ENCODE measurements at regions not wholly inside any gene's neighbourhood (a gene's known extent, or its start where the extent isn't known, plus 50 kb on each side); places are given as distances from the start of the nearest gene placed in this dataset.

- H3K36me3 ChIP-seq (ENCODE audit: insufficient read depth, low read length): no peaks in the 10 kb centered on the region
- H3K27ac ChIP-seq (ENCODE audit: low read depth, low read length): no peak overlapping the region
- H3K4me1 ChIP-seq (ENCODE audit: insufficient read depth, low read length): no peaks in the 10 kb centered on the region
- Mint-ChIP-seq H3K27ac (no peak overlapping the region), H3K9me3 (peaks cover 12 to 25% (median 23%) of the 10 kb centered on the region in 5 donors), H3K27me3 (peaks cover 2 to 33% of the 10 kb centered on the region in 2 donors), H3K4me1 (no peaks in the 10 kb centered on the region), H3K36me3 (peaks cover 0 to 21% (median 3%) of the 10 kb centered on the region in 3 donors), H3K4me3 (no peak overlapping the region)
- CTCF ChIA-PET: no interaction called here
- POLR2A ChIA-PET: no interaction called here
- no peak for DNase-seq
- no peak overlapping the region for H3K4me3 ChIP-seq (ENCODE audit: low read length)
- H3K27me3 ChIP-seq (ENCODE audit: insufficient read depth, low read length, poor library complexity, severe bottlenecking): no peaks in the 10 kb centered on the region
- H3K9me3 ChIP-seq (ENCODE audit: low read length): no peaks in the 10 kb centered on the region
Observed at GRCh38 chr14:55864890-55865655, 253.1 kb upstream of the PELI2 start.

- Histone ChIP-seq H3K27me3 (ENCODE audit: insufficient read depth, low read length, poor library complexity, severe bottlenecking) (no peaks in the 10 kb centered on the region), H3K27ac (ENCODE audit: low read depth, low read length) (no peak overlapping the region), H3K36me3 (ENCODE audit: insufficient read depth, low read length) (no peaks in the 10 kb centered on the region), H3K9me3 (ENCODE audit: low read length) (no peaks in the 10 kb centered on the region), H3K4me3 (ENCODE audit: low read length) (no peak overlapping the region), H3K4me1 (ENCODE audit: insufficient read depth, low read length) (no peaks in the 10 kb centered on the region)
- Mint-ChIP-seq H3K27me3 (peaks cover 2 to 32% of the 10 kb centered on the region in 2 donors), H3K36me3 (peaks cover 0 to 11% (median 3%) of the 10 kb centered on the region in 3 donors), H3K27ac (no peak overlapping the region), H3K4me1 (no peaks in the 10 kb centered on the region), H3K4me3 (no peak overlapping the region), H3K9me3 (peaks cover 8 to 15% (median 15%) of the 10 kb centered on the region in 5 donors)
- CTCF ChIA-PET: no interaction called here
- POLR2A ChIA-PET: no interaction called here
- no peak for DNase-seq
Observed at GRCh38 chr14:55867311-55867710, 250.9 kb upstream of the PELI2 start.

- H3K27ac Mint-ChIP-seq: no peak overlapping the region
- no peaks in the 10 kb centered on the region for H3K9me3 ChIP-seq (ENCODE audit: low read length)
- no peak for DNase-seq
- POLR2A ChIA-PET: no interaction called here
- H3K9me3 Mint-ChIP-seq: peaks cover 8 to 15% (median 15%) of the 10 kb centered on the region in 5 donors
- no peak overlapping the region for H3K27ac ChIP-seq (ENCODE audit: low read depth, low read length)
- H3K27me3 Mint-ChIP-seq: peaks cover 2 to 36% of the 10 kb centered on the region in 2 donors
- CTCF ChIA-PET: no interaction called here
- H3K27me3 ChIP-seq (ENCODE audit: insufficient read depth, low read length, poor library complexity, severe bottlenecking): no peaks in the 10 kb centered on the region
- H3K36me3 Mint-ChIP-seq: peaks cover 0 to 14% (median 3%) of the 10 kb centered on the region in 3 donors
- H3K4me1 ChIP-seq (ENCODE audit: insufficient read depth, low read length): no peaks in the 10 kb centered on the region
- H3K4me3 ChIP-seq (ENCODE audit: low read length): no peak overlapping the region
- no peak overlapping the region for H3K4me3 Mint-ChIP-seq
- H3K36me3 ChIP-seq (ENCODE audit: insufficient read depth, low read length): no peaks in the 10 kb centered on the region
- no peaks in the 10 kb centered on the region for H3K4me1 Mint-ChIP-seq
Observed at GRCh38 chr14:55867719-55868118, 250.5 kb upstream of the PELI2 start.

GRCh38 chr14:55869397-55870049 lies 248.7 kb upstream of the PELI2 start:
- Mint-ChIP-seq H3K27me3 (peaks cover 2 to 38% of the 10 kb centered on the region in 2 donors), H3K9me3 (peaks cover 0 to 3% (median 3%) of the 10 kb centered on the region in 5 donors), H3K4me1 (no peaks in the 10 kb centered on the region), H3K4me3 (no peak overlapping the region), H3K27ac (no peak overlapping the region), H3K36me3 (peaks cover 0 to 6% (median 2%) of the 10 kb centered on the region in 3 donors)
- Histone ChIP-seq H3K36me3 (ENCODE audit: insufficient read depth, low read length) (no peaks in the 10 kb centered on the region), H3K27ac (ENCODE audit: low read depth, low read length) (no peak overlapping the region), H3K4me3 (ENCODE audit: low read length) (no peak overlapping the region), H3K4me1 (ENCODE audit: insufficient read depth, low read length) (no peaks in the 10 kb centered on the region), H3K27me3 (ENCODE audit: insufficient read depth, low read length, poor library complexity, severe bottlenecking) (no peaks in the 10 kb centered on the region), H3K9me3 (ENCODE audit: low read length) (no peaks in the 10 kb centered on the region)
- ChIA-PET POLR2A (no interaction called here), CTCF (no interaction called here)
- no peak for DNase-seq

- Mint-ChIP-seq H3K27ac (no peak overlapping the region), H3K4me1 (no peaks in the 10 kb centered on the region), H3K9me3 (no peaks in the 10 kb centered on the region), H3K36me3 (peaks cover 0 to 6% (median 0%) of the 10 kb centered on the region in 3 donors), H3K27me3 (peaks cover 2 to 35% of the 10 kb centered on the region in 2 donors), H3K4me3 (no peak overlapping the region)
- ChIA-PET POLR2A (no interaction called here), CTCF (no interaction called here)
- Histone ChIP-seq H3K27ac (ENCODE audit: low read depth, low read length) (no peak overlapping the region), H3K36me3 (ENCODE audit: insufficient read depth, low read length) (no peaks in the 10 kb centered on the region), H3K4me3 (ENCODE audit: low read length) (no peak overlapping the region), H3K4me1 (ENCODE audit: insufficient read depth, low read length) (no peaks in the 10 kb centered on the region), H3K9me3 (ENCODE audit: low read length) (no peaks in the 10 kb centered on the region), H3K27me3 (ENCODE audit: insufficient read depth, low read length, poor library complexity, severe bottlenecking) (no peaks in the 10 kb centered on the region)
- no peak for DNase-seq
Observed at GRCh38 chr14:55873169-55873568, 245.0 kb upstream of the PELI2 start.

- no peaks in the 10 kb centered on the region for H3K27me3 ChIP-seq (ENCODE audit: insufficient read depth, low read length, poor library complexity, severe bottlenecking)
- no peaks in the 10 kb centered on the region for H3K9me3 ChIP-seq (ENCODE audit: low read length)
- H3K27ac Mint-ChIP-seq: no peak overlapping the region
- no peaks in the 10 kb centered on the region for H3K36me3 ChIP-seq (ENCODE audit: insufficient read depth, low read length)
- H3K4me1 ChIP-seq (ENCODE audit: insufficient read depth, low read length): no peaks in the 10 kb centered on the region
- peaks cover 2 to 25% of the 10 kb centered on the region in 2 donors for H3K27me3 Mint-ChIP-seq
- no peaks in the 10 kb centered on the region for H3K4me1 Mint-ChIP-seq
- POLR2A ChIA-PET: no interaction called here
- CTCF ChIA-PET: no interaction called here
- peaks cover 0 to 6% (median 0%) of the 10 kb centered on the region in 3 donors for H3K36me3 Mint-ChIP-seq
- no peak overlapping the region for H3K4me3 ChIP-seq (ENCODE audit: low read length)
- H3K9me3 Mint-ChIP-seq: no peaks in the 10 kb centered on the region
- no peak overlapping the region for H3K27ac ChIP-seq (ENCODE audit: low read depth, low read length)
- DNase-seq: no peak
- no peak overlapping the region for H3K4me3 Mint-ChIP-seq
Observed at GRCh38 chr14:55874785-55875184, 243.4 kb upstream of the PELI2 start.

GRCh38 chr14:55877942-55878341 lies 240.3 kb upstream of the PELI2 start:
- no peaks in the 10 kb centered on the region for H3K4me1 Mint-ChIP-seq
- H3K27me3 ChIP-seq (ENCODE audit: insufficient read depth, low read length, poor library complexity, severe bottlenecking): no peaks in the 10 kb centered on the region
- H3K4me3 Mint-ChIP-seq: no peak overlapping the region
- CTCF ChIA-PET: no interaction called here
- H3K36me3 ChIP-seq (ENCODE audit: insufficient read depth, low read length): no peaks in the 10 kb centered on the region
- no peak overlapping the region for H3K27ac ChIP-seq (ENCODE audit: low read depth, low read length)
- H3K9me3 ChIP-seq (ENCODE audit: low read length): no peaks in the 10 kb centered on the region
- POLR2A ChIA-PET: no interaction called here
- peaks cover 0 to under 1% (median 0%) of the 10 kb centered on the region in 3 donors for H3K36me3 Mint-ChIP-seq
- no peak overlapping the region for H3K27ac Mint-ChIP-seq
- no peak overlapping the region for H3K4me3 ChIP-seq (ENCODE audit: low read length)
- H3K9me3 Mint-ChIP-seq: peaks cover 0 to 5% (median 0%) of the 10 kb centered on the region in 5 donors
- H3K27me3 Mint-ChIP-seq: peaks cover 5 to 21% of the 10 kb centered on the region in 2 donors
- no peaks in the 10 kb centered on the region for H3K4me1 ChIP-seq (ENCODE audit: insufficient read depth, low read length)
- no peak for DNase-seq

GRCh38 chr14:55881577-55882241 lies 236.5 kb upstream of the PELI2 start:
- Mint-ChIP-seq H3K9me3 (peaks cover 0 to 5% (median 0%) of the 10 kb centered on the region in 5 donors), H3K36me3 (peaks cover 0 to 2% (median 0%) of the 10 kb centered on the region in 3 donors), H3K27ac (peak overlapping the region in 1 of 8 donors; percentile 32), H3K4me3 (no peak overlapping the region), H3K27me3 (peaks cover 6 to 21% of the 10 kb centered on the region in 2 donors), H3K4me1 (no peaks in the 10 kb centered on the region)
- no peaks in the 10 kb centered on the region for H3K36me3 ChIP-seq (ENCODE audit: insufficient read depth, low read length)
- no peak overlapping the region for H3K4me3 ChIP-seq (ENCODE audit: low read length)
- H3K27ac ChIP-seq (ENCODE audit: low read depth, low read length): no peak overlapping the region
- ChIA-PET CTCF (no interaction called here), POLR2A (no interaction called here)
- H3K4me1 ChIP-seq (ENCODE audit: insufficient read depth, low read length): no peaks in the 10 kb centered on the region
- H3K9me3 ChIP-seq (ENCODE audit: low read length): no peaks in the 10 kb centered on the region
- H3K27me3 ChIP-seq (ENCODE audit: insufficient read depth, low read length, poor library complexity, severe bottlenecking): no peaks in the 10 kb centered on the region
- DNase-seq: no peak

Data from CD8-positive, alpha-beta memory T cell (primary cell).